Cardiac fibroblast (primary cell): ENCODE measurements at regions not wholly inside any gene's neighbourhood (a gene's known extent, or its start where the extent isn't known, plus 50 kb on each side); places are given as distances from the start of the nearest gene placed in this dataset.

Source experiments
- DNase-seq, 2 donors: peaks; one replicate each; pipeline versions ENCODE4 v3.0.0 to v3.0.0-alpha.2; 2010; ENCODE audit warnings: low read depth in 2 of 2
- H3K4me3 ChIP-seq, 2 donors: replicated peaks in 1 of 2; 1 replicate in 1 of 2; 2 replicates in 1 of 2; pipeline ENCODE4 v1.5.1; 2011; ENCODE audit warnings: low read depth in 2 of 2, low read length in 2 of 2, mild to moderate bottlenecking in 2 of 2, moderate library complexity in 1 of 2
- TF ChIP-seq, protein P1 (sequence below): IDR thresholded peaks from one replicate; pipeline ENCODE4 v1.5.1; 2011; ENCODE audit warnings: low read depth, mild to moderate bottlenecking, low read length, inconsistent platforms

DNA sequence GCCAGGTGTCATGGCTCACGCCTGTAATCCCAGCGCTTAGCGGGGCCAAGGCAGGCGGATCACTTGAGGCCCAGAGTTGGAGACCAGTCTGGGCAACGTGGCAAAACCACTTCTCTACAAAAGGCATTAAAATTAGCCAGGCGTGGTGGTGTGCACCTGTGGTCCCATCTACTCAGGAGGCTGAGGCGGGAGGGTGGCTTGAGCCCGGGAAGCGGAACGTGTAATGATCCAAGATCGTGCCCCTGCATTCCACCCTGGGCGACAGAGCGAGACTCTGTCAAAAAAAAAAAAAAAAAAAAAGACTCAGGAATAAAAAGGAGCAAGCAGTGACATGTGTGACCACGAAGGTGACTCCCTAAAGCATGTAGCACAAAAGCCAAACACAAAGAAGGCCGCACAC is 50.1 kb upstream of the SALL3 start:
- TF ChIP-seq, protein P1, sequence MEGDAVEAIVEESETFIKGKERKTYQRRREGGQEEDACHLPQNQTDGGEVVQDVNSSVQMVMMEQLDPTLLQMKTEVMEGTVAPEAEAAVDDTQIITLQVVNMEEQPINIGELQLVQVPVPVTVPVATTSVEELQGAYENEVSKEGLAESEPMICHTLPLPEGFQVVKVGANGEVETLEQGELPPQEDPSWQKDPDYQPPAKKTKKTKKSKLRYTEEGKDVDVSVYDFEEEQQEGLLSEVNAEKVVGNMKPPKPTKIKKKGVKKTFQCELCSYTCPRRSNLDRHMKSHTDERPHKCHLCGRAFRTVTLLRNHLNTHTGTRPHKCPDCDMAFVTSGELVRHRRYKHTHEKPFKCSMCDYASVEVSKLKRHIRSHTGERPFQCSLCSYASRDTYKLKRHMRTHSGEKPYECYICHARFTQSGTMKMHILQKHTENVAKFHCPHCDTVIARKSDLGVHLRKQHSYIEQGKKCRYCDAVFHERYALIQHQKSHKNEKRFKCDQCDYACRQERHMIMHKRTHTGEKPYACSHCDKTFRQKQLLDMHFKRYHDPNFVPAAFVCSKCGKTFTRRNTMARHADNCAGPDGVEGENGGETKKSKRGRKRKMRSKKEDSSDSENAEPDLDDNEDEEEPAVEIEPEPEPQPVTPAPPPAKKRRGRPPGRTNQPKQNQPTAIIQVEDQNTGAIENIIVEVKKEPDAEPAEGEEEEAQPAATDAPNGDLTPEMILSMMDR: no peak
- no peak for DNase-seq
- H3K4me3 ChIP-seq: no peak overlapping the region
